ENCODE measurements at regions not wholly inside any gene's neighbourhood (a gene's known extent, or its start where the extent isn't known, plus 50 kb on each side); places are given as distances from the start of the nearest gene placed in this dataset.
"Not testable (repeated sequence)": the region's sequence is repeated elsewhere in the genome, so short reads cannot be mapped to it uniquely, and the experiment has no call there.

DNA sequence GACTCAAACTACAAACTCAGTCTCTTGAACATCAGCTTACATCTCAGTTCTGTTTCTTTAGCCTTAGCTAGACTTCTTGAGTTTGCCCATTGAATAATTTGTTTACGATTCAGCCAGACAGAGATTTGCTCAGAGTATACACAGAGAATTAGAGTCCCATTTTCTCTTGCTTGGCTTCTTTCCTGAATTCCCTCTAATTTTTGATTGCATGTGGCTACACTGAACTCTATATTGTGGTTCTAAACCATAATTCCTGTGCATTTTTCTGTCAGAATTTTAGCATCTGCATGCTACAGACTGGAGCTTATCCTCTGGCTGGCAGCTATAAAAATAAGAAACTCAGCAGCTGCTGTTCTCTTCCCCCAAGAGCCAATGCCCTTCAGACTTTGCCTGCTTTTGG, 354.9 kb downstream of the MDFIC start:
- no peak for DNase-seq (ENCODE audit: low read depth, low spot score)

DNA sequence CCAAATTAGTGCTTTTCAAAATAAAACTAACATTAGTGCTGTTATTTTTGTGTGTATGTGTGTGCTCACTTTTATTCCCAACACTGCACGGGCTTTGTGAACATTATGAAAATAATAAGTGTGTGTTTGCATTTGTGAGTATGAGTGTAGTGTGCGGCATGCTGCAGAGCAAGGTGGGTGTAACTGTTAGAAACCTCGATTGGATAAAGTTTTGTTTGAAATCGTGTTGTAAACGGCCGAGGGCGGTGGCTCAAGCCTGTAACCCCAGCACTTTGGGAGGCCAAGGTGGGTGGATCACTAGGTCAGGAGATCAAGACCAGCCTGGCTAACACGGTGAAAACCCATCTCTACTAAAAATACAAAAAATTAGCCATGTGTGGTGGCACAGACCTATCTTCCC, 352.0 kb downstream of the MDFIC start:
- not testable (repeated sequence) for DNase-seq (ENCODE audit: low read depth, low spot score)

DNA sequence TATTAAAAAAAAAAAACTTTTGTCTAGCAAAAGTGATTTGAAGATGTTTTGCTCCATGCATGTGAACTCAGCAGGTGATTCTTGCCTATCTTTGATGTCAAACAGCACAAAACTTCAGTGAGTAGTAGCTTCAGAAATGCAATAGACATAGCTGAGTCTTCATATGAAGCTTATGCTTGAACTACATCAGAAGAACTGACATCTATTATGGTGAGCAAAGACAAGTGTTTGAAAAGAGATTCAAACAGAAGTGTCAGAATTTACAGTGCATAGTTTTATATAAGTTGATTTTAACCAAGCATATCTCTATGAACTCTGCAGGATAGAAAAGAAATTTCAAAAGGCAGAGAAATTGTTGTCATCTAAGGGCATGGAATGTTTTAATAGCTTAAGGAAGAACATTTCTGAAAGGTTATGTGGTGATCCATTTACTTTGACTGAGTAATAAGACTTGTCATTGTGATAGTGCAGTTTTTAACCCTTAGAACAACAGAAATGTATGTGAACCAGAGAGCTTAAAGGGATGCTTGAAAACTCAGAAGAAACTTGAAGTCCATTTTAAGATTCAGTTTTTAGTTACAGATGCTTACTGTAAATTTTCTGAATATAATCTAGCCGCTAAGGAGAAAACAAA, 351.4 kb downstream of the MDFIC start:
- DNase-seq (ENCODE audit: low read depth, low spot score): no peak

DNA sequence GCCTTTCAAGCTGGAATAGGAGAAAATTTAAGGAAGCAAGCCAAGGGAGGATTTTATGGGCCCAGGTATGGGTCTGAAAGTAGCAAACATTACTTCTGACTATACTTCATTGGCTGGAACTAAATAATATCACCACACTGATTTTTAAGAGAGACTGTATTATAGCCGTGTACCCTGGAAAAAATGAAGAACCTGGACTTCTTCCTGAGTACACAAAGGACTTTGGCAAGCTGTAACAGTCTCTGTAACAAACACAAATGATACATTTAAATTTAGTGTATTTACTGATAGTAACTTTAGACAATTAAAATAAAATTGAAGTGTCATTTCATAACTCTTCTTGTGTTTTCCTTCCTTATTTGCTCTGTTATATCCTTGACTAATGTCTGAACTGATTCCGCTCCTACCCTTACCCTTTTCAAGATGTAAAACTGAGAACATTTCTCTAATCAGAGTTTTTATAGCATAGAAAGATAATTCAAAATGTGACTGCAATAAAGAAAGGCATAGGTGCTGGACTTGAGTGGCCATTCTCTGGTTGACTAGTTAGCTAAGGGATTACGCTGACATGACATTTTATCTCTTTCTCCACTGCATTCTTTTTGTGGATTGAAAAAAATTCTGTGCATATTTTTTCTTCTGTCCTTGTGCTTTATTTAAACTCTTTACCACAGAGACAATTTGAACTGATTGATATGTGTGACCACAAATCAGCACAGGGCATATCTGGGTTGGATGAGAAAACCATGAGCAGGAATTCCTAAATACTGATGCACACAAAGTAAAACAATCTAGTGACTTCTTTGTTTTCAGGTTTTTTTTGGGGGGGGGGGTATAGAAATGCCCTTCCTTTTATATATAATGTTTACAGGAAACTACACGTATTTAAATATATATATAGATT, 349.7 kb downstream of the MDFIC start:
- no peak for DNase-seq (ENCODE audit: low read depth, low spot score)

DNA sequence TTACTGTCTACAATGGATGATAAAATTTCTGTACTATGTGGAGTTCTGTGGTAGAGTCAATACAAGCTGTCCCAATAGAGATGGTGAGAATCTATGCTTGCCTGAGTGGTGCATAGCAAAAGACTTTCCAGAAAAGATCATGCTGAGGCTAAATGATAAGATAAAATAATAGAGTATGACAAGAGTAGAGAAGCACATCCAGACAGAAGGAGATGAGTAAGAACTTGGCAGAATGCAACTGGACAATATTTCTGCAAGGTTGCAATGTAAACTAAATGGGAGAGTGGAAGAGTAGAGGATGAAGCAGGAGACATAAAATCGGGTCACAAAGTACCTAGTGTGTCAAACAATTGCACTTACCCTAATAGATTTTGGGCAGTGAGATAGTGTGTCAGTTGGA, 347.6 kb downstream of the MDFIC start:
- DNase-seq (ENCODE audit: low read depth, low spot score): no peak

DNA sequence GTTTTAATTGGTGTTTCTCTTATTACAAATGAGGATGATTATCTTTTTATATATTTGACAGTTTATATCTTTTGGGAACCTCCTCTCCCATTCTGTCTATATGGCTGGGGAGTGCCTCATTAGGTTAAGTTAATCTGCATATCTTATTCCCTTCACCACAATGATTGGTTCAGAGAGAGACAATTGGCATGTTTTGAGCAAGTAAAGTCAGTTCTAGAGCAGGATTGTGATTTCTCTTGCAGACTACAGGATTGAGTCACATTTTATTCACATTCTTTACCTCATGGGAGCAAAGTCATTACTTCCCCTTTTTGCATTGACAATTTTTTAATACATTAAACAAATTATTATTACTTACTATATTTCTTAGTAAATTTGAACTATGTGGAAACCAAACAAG, 345.6 kb downstream of the MDFIC start:
- no peak for DNase-seq (ENCODE audit: low read depth, low spot score)

DNA sequence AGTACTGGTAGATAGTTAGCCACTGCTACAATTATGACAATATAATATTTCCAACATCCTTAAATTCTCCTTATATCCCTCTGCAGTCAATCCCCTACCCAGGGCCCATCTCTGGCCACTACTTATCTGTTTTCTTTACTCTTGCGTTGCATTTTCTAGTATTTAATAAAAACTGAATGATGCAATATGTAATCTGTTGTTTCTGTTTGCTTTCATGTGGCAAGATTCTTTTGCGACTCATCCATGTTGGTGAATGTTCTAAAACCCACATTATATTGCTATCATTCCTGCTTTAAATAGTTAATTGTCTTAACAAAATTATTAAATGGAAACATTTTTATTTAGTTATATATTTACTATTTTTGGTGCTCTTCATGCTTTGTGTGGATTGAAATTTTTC, 338.5 kb downstream of the MDFIC start:
- no peak for DNase-seq (ENCODE audit: low read depth, low spot score)

DNA sequence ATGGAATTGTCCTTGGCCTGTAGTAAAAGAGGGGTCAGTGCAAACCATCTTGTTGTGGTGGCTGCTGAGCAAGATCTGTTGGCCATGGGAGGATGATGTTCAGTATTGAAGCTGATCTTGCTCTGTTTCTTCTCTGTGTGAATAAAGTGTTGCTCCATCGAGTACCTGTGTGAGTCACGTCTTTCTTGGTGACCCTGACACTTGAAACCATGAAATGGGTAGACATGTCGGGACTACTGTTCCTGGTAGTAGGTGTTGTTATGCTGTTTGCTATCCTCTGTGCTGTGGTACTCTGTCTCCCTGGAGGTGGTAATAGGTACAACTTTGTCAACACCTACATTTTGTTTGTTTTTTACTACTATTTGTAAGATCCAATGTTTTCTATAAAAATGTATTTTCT, 330.6 kb downstream of the MDFIC start:
- no peak for DNase-seq (ENCODE audit: low read depth, low spot score)

DNA sequence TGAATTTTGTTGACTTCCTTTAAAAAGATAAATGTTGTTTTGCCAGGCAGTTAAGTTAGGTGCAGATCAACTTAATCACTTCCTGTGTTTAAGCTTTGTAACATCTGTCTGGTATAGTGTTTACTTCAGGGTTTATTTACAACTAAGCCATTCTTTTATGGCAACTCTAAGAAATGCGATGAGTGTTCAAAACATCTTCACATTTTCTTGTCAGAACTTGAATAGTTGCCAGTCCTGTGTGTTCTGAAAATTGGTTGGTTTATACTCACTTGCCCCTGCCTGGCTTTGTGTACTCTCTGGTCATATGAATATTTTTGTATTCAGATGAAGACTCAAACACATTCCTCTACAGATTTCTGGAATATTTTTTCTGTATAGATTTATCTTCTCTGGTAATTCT, 327.2 kb downstream of the MDFIC start:
- DNase-seq (ENCODE audit: low read depth, low spot score): no peak

DNA sequence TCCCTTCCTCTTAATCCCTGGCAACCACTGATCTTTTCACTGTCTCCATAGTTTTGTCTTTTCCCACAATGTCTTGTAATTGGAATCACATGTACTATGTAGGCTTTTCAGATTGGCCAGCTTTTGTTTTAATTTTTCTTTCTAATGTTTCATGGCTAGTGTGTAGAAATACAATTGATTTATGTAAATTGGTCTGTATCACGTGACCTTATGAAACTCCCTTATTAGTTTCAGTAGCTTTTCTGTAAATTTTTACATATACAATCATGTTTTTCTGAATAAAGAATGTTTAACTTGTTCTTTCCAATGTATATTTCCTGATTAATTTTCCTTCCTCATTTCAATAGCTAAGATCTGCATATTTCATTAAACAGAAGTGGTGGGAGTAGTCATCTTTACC, 319.3 kb downstream of the MDFIC start:
- no peak for DNase-seq (ENCODE audit: low read depth, low spot score)

DNA sequence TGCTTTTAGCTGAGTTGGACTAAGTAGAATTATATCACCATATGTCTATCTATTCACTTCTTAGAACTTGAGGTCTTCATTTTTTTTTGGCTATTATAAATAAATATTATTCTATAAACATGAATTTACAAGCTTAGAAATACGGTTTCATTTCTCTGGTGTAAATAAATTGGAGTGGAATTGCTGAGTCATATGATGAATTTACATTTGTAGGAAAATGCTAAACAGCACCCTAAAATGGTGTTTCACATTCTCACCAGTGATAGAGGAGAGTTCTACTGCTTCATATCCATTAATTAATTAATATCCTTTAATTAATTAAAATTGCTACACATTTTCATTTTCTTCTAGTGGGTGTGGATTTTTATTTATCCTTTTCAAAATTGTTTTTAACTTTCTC, 318.3 kb downstream of the MDFIC start:
- no peak for DNase-seq (ENCODE audit: low read depth, low spot score)

DNA sequence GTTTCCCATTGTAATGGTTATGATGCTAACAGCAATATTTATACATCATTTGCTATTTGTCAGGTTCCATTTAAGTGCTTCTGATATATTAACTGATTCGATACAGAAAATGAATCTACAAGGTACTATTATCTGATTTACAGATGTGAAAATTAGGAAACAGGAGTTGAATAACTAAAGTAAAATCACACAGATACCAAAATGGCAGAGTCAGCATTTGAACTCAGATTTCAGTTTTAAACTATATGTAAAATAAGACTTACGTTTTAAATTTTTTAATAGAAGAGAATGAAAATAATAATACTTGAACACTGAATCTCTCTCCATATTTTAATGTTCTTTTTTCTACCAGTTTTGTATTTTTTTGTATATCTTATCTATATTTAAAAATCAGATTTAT, 313.2 kb downstream of the MDFIC start:
- DNase-seq (ENCODE audit: low read depth, low spot score): no peak

DNA sequence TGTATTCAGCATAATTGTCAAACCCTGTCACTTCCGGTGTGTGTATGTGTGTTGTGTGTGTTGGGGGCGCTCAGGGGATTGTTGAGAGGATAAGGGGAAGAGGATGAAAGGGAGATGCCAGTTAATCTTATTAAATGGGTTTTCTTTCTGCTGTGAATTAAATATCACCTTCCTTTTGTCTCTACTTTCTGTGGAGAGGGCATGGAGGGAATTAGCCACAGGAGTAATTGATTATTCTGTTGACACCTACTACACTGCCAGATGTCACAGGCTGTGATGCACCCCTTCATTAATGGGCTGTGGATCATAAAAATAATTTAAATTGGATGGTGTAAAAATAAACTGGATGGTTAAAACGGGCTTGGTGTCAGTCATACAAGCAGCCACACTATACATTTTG, 311.9 kb downstream of the MDFIC start:
- no peak for DNase-seq (ENCODE audit: low read depth, low spot score)

DNA sequence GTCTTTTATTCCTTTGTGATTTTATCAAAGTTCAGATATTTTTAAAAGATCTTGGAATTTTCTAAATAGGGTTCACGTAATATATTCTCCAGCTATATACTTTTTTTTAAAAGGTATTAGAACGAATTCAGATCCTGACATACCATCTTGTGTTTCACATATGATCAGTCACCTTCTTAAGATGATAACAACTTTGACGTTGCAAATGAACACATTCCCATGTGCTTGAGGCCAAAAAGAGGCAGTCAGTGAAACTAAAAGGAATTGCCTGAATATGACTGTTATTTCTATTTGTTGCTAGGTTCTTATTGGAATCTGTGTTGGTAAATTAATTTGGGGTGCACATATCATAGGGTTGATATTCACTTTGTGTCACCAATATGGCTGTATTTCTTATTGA, 310.1 kb downstream of the MDFIC start:
- no peak for DNase-seq (ENCODE audit: low read depth, low spot score)

DNA sequence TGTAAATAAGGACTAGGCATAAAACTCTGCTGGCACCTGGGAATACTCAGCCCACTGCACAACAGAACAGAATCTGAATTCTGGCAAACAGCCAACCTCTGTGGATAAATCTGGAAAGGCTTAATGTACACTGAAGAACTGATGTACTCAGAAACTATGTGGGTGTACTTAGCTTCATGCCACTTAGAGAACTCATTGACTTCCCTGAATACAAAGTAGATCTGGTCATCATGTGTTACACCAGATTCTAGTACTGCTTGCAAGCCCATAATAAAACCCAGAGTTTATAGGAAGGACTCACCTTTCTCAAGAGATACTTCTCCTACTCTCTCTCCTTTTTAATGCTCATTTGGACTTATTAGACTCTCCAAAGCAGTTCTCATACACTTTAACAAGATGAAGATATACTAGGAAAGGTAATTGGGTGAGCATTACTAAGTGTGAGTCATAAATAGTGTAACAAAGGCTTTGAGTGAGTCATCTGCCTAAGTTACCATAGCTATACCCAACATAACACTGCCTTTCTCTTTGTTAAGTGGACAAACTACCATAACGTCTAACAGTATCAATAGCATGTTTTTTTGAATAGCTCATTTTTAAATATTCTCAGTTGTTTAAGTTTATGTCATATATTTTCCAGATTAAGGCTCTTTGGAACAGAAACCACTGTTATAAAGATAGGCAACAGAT, 309.1 kb downstream of the MDFIC start:
- DNase-seq (ENCODE audit: low read depth, low spot score): no peak

DNA sequence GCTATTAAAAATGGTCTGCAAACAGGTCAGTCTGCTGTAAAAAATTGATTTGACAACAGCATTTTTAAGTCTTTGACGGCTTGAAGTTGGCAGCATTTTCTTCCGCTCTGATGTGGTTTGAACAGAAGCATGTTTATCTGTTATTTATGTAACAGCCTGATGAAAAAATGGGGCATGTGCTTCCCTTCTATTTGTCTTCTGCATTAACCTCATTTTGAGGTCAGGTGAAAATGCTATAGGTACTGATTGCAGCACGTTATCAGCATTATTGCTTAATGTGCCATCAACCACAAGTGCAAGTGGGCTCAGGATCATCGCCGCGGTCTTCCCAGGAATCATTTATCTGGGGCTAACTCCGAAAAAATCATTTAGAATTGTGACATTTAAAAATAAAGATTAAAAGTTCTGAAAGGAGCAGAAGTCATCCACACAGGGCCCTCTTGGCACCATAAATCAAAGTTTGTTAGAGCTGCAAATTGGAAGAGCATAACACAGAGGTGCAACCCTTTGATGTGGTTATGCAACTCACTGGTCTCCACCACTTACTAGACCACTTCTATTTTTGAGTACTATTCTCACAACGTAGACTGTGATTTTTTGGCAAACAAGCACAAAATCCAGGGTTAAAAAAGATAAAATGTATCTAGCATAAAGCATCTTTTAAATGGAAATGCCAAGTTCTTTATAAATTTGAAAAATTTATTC, 307.7 kb downstream of the MDFIC start:
- DNase-seq (ENCODE audit: low read depth, low spot score): no peak

DNA sequence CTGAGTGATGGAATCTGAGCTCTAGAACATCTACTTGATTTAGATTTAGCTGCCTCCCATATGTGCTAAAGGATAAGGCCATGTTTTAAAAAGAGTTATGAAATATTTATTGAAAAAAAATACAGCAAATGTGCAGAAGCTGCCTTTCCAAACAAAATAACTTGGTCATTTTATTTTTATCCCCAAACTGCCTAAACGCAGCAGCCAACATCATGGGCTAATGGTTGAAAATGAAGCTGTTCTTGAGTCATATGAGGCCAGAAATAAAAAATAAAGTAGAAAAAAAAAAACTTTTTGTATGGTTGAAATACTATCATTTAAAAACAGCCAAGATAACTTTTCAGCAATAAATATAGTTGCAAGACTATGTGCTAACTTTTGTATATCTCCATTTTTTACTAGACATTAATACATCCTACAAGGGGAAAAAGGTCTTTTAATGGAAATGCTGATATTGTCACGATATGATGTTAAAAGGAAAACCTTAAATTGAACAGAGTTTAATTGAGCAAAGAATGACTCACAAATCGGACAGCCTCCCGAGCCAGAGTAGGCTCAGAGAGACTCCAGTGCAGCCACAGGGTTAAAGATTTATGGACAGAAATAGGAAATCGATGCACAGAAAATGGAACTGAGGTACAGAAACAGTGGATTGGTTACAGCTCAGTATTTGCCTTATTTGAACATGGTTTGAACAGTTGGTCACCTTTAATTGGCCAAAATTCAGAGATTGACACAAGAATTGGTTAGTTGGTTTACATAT, 305.8 kb downstream of the MDFIC start:
- DNase-seq (ENCODE audit: low read depth, low spot score): no peak

DNA sequence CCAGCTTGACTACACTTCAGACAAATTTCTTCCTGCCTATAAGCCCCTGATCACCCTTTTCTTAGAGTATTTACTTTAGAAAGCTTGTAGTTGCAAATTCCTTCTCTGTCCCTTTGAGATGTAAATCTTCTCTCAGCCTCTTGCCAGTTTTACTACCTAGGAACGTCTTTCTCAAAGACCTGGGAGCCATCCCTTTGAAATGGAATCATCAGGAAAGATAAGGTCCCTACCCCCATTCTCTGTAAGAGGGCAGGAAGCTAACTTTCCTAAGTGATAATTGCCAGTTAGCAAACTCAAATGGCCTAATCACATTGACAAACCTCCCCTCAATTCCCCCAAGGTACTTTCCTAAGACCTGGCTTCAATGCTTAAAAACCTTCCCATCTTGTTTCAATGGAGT, 304.5 kb downstream of the MDFIC start:
- peak; percentile 93 for DNase-seq (ENCODE audit: low read depth, low spot score)

DNA sequence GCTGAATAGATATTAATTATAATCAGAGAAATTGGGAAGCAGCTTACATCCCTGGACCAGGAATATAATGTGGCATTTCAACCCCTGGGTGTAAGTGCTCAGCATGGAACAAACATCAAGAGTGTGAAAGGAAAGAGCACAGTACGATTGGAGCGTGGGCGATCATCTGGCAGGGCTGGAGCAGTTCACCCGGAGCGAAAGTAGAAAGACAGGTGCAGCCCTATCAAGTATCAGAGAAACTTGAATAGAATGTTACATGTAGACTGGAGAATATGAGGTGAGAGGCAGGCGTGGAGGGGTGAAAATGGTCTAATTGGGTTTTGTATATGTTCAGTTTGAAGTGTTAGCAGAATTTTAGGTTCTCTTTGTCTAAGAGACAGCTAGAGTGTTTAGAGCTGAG, 303.0 kb downstream of the MDFIC start:
- DNase-seq (ENCODE audit: low read depth, low spot score): no peak

DNA sequence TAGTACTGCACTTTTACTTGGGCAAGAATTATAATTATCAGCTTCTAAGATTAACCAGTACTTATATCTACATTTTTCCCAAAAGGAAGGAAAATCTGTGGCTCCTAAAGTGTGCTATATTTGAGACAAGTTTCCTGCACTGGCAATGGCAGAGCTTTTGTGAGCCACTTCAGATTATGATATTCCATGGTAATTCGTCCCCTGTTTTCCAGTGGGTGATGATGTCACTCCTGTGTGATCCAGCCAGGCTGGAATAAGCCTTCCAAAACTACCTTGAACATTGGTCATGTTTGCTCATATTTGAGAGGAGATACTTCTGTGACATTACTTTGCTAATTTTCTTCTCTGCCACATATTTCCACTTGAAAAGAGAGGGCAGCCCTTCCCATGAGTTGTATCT, 302.1 kb downstream of the MDFIC start:
- no peak for DNase-seq (ENCODE audit: low read depth, low spot score)

DNA sequence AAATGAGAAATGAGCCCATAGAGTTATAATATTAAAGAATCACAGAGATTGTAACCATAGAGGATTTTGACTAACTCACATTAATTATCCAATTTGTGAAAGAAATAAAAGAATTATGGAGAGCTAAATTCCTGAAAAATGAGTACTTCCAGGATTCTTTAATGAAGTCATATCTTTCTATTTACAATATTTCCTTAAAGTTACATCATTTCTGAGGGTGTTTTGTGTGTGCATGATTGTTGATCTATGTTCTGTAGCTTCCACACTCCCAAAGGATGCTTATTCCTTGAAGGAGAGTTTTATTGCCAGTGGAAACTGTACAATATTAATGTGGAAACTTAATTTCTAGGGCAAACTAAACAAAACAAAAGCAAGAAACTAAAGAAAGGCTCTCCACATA, 299.6 kb downstream of the MDFIC start:
- DNase-seq (ENCODE audit: low read depth, low spot score): no peak
